Erythroblast (primary cell): ENCODE measurements at regions not wholly inside any gene's neighbourhood (a gene's known extent, or its start where the extent isn't known, plus 50 kb on each side); places are given as distances from the start of the nearest gene placed in this dataset.

Experiments
- GATA1 ChIP-seq: IDR thresholded peaks from 2 replicates; pipeline ENCODE4 v1.6.1; 2011; ENCODE audit warnings: low read depth, mild to moderate bottlenecking, control low read depth, low read length, moderate library complexity
- POLR2A ChIP-seq: IDR thresholded peaks from 2 replicates; pipeline ENCODE4 v1.6.1; 2011; ENCODE audit warnings: mild to moderate bottlenecking, low read length

DNA sequence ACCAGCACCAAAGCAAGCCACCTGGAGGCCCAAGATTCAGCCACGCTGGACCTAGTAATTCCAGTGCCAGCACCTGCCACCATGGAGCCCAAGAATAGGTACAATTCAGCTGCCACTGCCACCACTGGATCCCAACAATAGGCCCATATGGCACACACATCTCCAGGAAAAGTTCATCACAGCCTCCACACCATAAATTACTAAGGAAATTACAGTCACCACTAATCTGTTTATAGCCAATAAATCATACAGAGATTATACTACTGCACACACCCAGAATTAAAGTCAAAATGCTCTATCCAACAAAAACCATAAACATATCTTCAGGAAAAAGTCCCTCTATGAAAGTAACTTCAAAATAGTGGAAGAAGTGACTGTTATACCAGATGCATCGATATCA, 242.8 kb downstream of the SPATA31D1 start:
- TF ChIP-seq POLR2A (no peak), GATA1 (no peak)
